GM12872 (cell line): ENCODE measurements at regions not wholly inside any gene's neighbourhood (a gene's known extent, or its start where the extent isn't known, plus 50 kb on each side); places are given as distances from the start of the nearest gene placed in this dataset.

Experiments
- CTCF ChIP-seq: IDR thresholded peaks from 3 replicates; pipeline ENCODE4 v1.5.1; 2011; ENCODE audit warnings: low read depth, mild to moderate bottlenecking, low read length, moderate library complexity; ENCODE audit not compliant: insufficient read depth

GRCh38 chr15:39407116-39407515 lies 173.8 kb upstream of the THBS1 start:
- TF ChIP-seq CTCF, result no peak

GRCh38 chr15:39409876-39410530 lies 170.9 kb upstream of the THBS1 start:
- TF ChIP-seq CTCF, result no peak

GRCh38 chr15:39411102-39411989 lies 169.5 kb upstream of the THBS1 start:
- no peak for TF ChIP-seq CTCF

GRCh38 chr15:39413558-39413957 lies 167.3 kb upstream of the THBS1 start:
- no peak for TF ChIP-seq CTCF

GRCh38 chr15:39414201-39414600 lies 166.7 kb upstream of the THBS1 start:
- TF ChIP-seq CTCF, result no peak

- TF ChIP-seq CTCF, result no peak
Observed at GRCh38 chr15:39415634-39416033, 165.2 kb upstream of the THBS1 start.

GRCh38 chr15:39416258-39416657 lies 164.6 kb upstream of the THBS1 start:
- TF ChIP-seq CTCF, result no peak
